H1 (cell line): ENCODE measurements at regions not wholly inside any gene's neighbourhood (a gene's known extent, or its start where the extent isn't known, plus 50 kb on each side); places are given as distances from the start of the nearest gene placed in this dataset.

Experiments
- ASH2L ChIP-seq: fragments of 200-600, 300-600 bp; sonication (generic); IDR thresholded peaks from one replicate; pipeline ENCODE4 v1.7.1; 2017; ENCODE audit warnings: low read length
- CHD1 ChIP-seq: IDR thresholded peaks from 2 replicates; pipeline ENCODE4 v1.6.1; 2012; ENCODE audit warnings: low read depth, low read length, improper control_type of control experiment
- E2F6 ChIP-seq: IDR thresholded peaks from 2 replicates; pipeline ENCODE4 v1.6.1; 2012; ENCODE audit warnings: inconsistent platforms
- TF ChIP-seq, protein P1 (sequence below): fragments of 300-600 bp; sonication (generic); IDR thresholded peaks from 2 replicates; pipeline ENCODE4 v1.7.1; 2012; ENCODE audit warnings: low read length, moderate library complexity, mild to moderate bottlenecking, inconsistent platforms; ENCODE audit not compliant: insufficient replicate concordance

DNA sequence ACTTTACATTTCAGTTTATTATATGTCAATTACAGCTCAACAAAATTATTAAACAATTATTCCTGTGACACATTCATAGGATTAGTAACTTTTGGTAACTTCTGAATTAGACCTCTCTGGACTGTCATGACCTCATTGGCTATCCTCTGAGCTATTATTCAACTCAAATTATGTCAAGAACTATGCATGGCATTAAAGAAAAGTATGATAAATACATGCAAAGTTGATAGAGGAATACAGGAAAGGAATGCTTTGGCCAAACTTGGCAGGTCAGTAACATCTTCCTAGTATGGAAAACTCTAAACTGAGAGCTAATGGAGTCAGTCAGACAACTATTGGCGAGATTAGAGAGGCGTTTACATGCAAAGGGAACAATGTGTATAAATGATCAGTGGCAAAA is 158.4 kb downstream of the DUSP10 start (continued):
- TF ChIP-seq CHD1 (no peak), ASH2L (no peak), E2F6 (no peak)
- TF ChIP-seq, protein P1, sequence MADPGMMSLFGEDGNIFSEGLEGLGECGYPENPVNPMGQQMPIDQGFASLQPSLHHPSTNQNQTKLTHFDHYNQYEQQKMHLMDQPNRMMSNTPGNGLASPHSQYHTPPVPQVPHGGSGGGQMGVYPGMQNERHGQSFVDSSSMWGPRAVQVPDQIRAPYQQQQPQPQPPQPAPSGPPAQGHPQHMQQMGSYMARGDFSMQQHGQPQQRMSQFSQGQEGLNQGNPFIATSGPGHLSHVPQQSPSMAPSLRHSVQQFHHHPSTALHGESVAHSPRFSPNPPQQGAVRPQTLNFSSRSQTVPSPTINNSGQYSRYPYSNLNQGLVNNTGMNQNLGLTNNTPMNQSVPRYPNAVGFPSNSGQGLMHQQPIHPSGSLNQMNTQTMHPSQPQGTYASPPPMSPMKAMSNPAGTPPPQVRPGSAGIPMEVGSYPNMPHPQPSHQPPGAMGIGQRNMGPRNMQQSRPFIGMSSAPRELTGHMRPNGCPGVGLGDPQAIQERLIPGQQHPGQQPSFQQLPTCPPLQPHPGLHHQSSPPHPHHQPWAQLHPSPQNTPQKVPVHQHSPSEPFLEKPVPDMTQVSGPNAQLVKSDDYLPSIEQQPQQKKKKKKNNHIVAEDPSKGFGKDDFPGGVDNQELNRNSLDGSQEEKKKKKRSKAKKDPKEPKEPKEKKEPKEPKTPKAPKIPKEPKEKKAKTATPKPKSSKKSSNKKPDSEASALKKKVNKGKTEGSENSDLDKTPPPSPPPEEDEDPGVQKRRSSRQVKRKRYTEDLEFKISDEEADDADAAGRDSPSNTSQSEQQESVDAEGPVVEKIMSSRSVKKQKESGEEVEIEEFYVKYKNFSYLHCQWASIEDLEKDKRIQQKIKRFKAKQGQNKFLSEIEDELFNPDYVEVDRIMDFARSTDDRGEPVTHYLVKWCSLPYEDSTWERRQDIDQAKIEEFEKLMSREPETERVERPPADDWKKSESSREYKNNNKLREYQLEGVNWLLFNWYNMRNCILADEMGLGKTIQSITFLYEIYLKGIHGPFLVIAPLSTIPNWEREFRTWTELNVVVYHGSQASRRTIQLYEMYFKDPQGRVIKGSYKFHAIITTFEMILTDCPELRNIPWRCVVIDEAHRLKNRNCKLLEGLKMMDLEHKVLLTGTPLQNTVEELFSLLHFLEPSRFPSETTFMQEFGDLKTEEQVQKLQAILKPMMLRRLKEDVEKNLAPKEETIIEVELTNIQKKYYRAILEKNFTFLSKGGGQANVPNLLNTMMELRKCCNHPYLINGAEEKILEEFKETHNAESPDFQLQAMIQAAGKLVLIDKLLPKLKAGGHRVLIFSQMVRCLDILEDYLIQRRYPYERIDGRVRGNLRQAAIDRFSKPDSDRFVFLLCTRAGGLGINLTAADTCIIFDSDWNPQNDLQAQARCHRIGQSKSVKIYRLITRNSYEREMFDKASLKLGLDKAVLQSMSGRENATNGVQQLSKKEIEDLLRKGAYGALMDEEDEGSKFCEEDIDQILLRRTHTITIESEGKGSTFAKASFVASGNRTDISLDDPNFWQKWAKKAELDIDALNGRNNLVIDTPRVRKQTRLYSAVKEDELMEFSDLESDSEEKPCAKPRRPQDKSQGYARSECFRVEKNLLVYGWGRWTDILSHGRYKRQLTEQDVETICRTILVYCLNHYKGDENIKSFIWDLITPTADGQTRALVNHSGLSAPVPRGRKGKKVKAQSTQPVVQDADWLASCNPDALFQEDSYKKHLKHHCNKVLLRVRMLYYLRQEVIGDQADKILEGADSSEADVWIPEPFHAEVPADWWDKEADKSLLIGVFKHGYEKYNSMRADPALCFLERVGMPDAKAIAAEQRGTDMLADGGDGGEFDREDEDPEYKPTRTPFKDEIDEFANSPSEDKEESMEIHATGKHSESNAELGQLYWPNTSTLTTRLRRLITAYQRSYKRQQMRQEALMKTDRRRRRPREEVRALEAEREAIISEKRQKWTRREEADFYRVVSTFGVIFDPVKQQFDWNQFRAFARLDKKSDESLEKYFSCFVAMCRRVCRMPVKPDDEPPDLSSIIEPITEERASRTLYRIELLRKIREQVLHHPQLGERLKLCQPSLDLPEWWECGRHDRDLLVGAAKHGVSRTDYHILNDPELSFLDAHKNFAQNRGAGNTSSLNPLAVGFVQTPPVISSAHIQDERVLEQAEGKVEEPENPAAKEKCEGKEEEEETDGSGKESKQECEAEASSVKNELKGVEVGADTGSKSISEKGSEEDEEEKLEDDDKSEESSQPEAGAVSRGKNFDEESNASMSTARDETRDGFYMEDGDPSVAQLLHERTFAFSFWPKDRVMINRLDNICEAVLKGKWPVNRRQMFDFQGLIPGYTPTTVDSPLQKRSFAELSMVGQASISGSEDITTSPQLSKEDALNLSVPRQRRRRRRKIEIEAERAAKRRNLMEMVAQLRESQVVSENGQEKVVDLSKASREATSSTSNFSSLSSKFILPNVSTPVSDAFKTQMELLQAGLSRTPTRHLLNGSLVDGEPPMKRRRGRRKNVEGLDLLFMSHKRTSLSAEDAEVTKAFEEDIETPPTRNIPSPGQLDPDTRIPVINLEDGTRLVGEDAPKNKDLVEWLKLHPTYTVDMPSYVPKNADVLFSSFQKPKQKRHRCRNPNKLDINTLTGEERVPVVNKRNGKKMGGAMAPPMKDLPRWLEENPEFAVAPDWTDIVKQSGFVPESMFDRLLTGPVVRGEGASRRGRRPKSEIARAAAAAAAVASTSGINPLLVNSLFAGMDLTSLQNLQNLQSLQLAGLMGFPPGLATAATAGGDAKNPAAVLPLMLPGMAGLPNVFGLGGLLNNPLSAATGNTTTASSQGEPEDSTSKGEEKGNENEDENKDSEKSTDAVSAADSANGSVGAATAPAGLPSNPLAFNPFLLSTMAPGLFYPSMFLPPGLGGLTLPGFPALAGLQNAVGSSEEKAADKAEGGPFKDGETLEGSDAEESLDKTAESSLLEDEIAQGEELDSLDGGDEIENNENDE, result no peak
